ENCODE measurements at regions not wholly inside any gene's neighbourhood (a gene's known extent, or its start where the extent isn't known, plus 50 kb on each side); places are given as distances from the start of the nearest gene placed in this dataset.

- Histone ChIP-seq H3K9ac (ENCODE audit: low read length) (no peak overlapping the region), H3K4me3 (ENCODE audit: low read depth in 1 of 2, low read length in 2 of 2) (no peak overlapping the region), H3K36me3 (ENCODE audit: insufficient read depth, low read length) (no peaks in the 10 kb centered on the region), H3K27ac (ENCODE audit: low read depth, low read length) (no peak overlapping the region), H3K27me3 (ENCODE audit: control insufficient read depth in 1 of 2, insufficient read depth in 2 of 2, low read length in 2 of 2) (no peaks in the 10 kb centered on the region), H3K9me3 (ENCODE audit: low read length) (no peaks in the 10 kb centered on the region), H3K4me1 (ENCODE audit: insufficient read depth, low read length) (no peaks in the 10 kb centered on the region)
Observed at GRCh38 chr7:41762641-41763040, 59.8 kb upstream of the INHBA start.

- Histone ChIP-seq H3K4me3 (ENCODE audit: low read depth in 1 of 2, low read length in 2 of 2) (no peak overlapping the region), H3K27me3 (ENCODE audit: control insufficient read depth in 1 of 2, insufficient read depth in 2 of 2, low read length in 2 of 2) (no peaks in the 10 kb centered on the region), H3K4me1 (ENCODE audit: insufficient read depth, low read length) (no peaks in the 10 kb centered on the region), H3K9me3 (ENCODE audit: low read length) (no peaks in the 10 kb centered on the region), H3K27ac (ENCODE audit: low read depth, low read length) (no peak overlapping the region), H3K36me3 (ENCODE audit: insufficient read depth, low read length) (no peaks in the 10 kb centered on the region), H3K9ac (ENCODE audit: low read length) (no peak overlapping the region)
Observed at GRCh38 chr7:41760293-41760692, 57.4 kb upstream of the INHBA start.

- H3K9ac ChIP-seq (ENCODE audit: low read length) = no peak overlapping the region
- H3K4me3 ChIP-seq (ENCODE audit: low read depth in 1 of 2, low read length in 2 of 2) = no peak overlapping the region
- no peaks in the 10 kb centered on the region for H3K4me1 ChIP-seq (ENCODE audit: insufficient read depth, low read length)
- H3K9me3 ChIP-seq (ENCODE audit: low read length) = no peaks in the 10 kb centered on the region
- H3K27ac ChIP-seq (ENCODE audit: low read depth, low read length) = no peak overlapping the region
- no peaks in the 10 kb centered on the region for H3K27me3 ChIP-seq (ENCODE audit: control insufficient read depth in 1 of 2, insufficient read depth in 2 of 2, low read length in 2 of 2)
- H3K36me3 ChIP-seq (ENCODE audit: insufficient read depth, low read length) = no peaks in the 10 kb centered on the region
Observed at GRCh38 chr7:41758321-41758720, 55.4 kb upstream of the INHBA start.

- Histone ChIP-seq H3K27me3 (ENCODE audit: control insufficient read depth in 1 of 2, insufficient read depth in 2 of 2, low read length in 2 of 2) (no peaks in the 10 kb centered on the region), H3K27ac (ENCODE audit: low read depth, low read length) (no peak overlapping the region), H3K4me3 (ENCODE audit: low read depth in 1 of 2, low read length in 2 of 2) (no peak overlapping the region), H3K4me1 (ENCODE audit: insufficient read depth, low read length) (no peaks in the 10 kb centered on the region), H3K9me3 (ENCODE audit: low read length) (no peaks in the 10 kb centered on the region), H3K36me3 (ENCODE audit: insufficient read depth, low read length) (no peaks in the 10 kb centered on the region), H3K9ac (ENCODE audit: low read length) (no peak overlapping the region)
Observed at GRCh38 chr7:41756650-41757182, 53.8 kb upstream of the INHBA start.

- Histone ChIP-seq H3K4me1 (ENCODE audit: insufficient read depth, low read length) (no peaks in the 10 kb centered on the region), H3K9me3 (ENCODE audit: low read length) (no peaks in the 10 kb centered on the region), H3K27ac (ENCODE audit: low read depth, low read length) (no peak overlapping the region), H3K9ac (ENCODE audit: low read length) (no peak overlapping the region), H3K4me3 (ENCODE audit: low read depth in 1 of 2, low read length in 2 of 2) (no peak overlapping the region), H3K27me3 (ENCODE audit: control insufficient read depth in 1 of 2, insufficient read depth in 2 of 2, low read length in 2 of 2) (no peaks in the 10 kb centered on the region), H3K36me3 (ENCODE audit: insufficient read depth, low read length) (no peaks in the 10 kb centered on the region)
Observed at GRCh38 chr7:41755096-41755495, 52.2 kb upstream of the INHBA start.

GRCh38 chr7:41754046-41754445 is 51.2 kb upstream of the INHBA start:
- Histone ChIP-seq H3K9ac (ENCODE audit: low read length) (no peak overlapping the region), H3K27me3 (ENCODE audit: control insufficient read depth in 1 of 2, insufficient read depth in 2 of 2, low read length in 2 of 2) (no peaks in the 10 kb centered on the region), H3K4me3 (ENCODE audit: low read depth in 1 of 2, low read length in 2 of 2) (no peak overlapping the region)

More at GRCh38 chr7:41754046-41754445, 51.2 kb upstream of the INHBA start:
- H3K4me1 ChIP-seq (ENCODE audit: insufficient read depth, low read length) = no peaks in the 10 kb centered on the region
- H3K27ac ChIP-seq (ENCODE audit: low read depth, low read length) = no peak overlapping the region
- no peaks in the 10 kb centered on the region for H3K9me3 ChIP-seq (ENCODE audit: low read length)
- no peaks in the 10 kb centered on the region for H3K36me3 ChIP-seq (ENCODE audit: insufficient read depth, low read length)
